Smooth muscle cell (in vitro differentiated cells): ENCODE measurements at regions not wholly inside any gene's neighbourhood (a gene's known extent, or its start where the extent isn't known, plus 50 kb on each side); places are given as distances from the start of the nearest gene placed in this dataset.

Experiments used
- DNase-seq: peaks from one replicate; lab custom pipeline; 2025; ENCODE audit not compliant: unreplicated experiment; lab: John Stamatoyannopoulos, UW
- H2AFZ ChIP-seq: fragments of 200-600 bp; sonication (generic); 2 replicates; pipeline ENCODE4 v1.6.0; 2016; ENCODE audit warnings: antibody characterized with exemption, low read depth, mild to moderate bottlenecking
- H3F3A ChIP-seq: fragments of 200-600 bp; sonication (generic); 2 replicates; pipeline ENCODE4 v1.6.0; 2017; ENCODE audit warnings: antibody characterized with exemption, low read depth
- H3K27ac ChIP-seq: fragments of 200-600 bp; sonication (generic); 2 replicates; pipeline ENCODE4 v1.5.1; 2016; ENCODE audit warnings: low read depth, mild to moderate bottlenecking
- H3K27me3 ChIP-seq: fragments of 200-600 bp; sonication (generic); 2 replicates; pipeline ENCODE4 v1.6.1; 2016; ENCODE audit warnings: low read depth, mild to moderate bottlenecking
- H3K36me3 ChIP-seq: fragments of 200-600 bp; sonication (generic); 2 replicates; pipeline ENCODE4 v1.5.1; 2016; ENCODE audit warnings: low read depth
- H3K4me1 ChIP-seq: fragments of 200-600 bp; sonication (generic); 2 replicates; pipeline ENCODE4 v1.5.1; 2016; ENCODE audit warnings: low read depth
- H3K4me2 ChIP-seq: fragments of 200-600 bp; sonication (generic); 2 replicates; pipeline ENCODE4 v1.6.0; 2016; ENCODE audit warnings: mild to moderate bottlenecking
- H3K4me3 ChIP-seq: fragments of 200-600 bp; sonication (generic); 2 replicates; pipeline ENCODE4 v1.5.1; 2016; ENCODE audit warnings: mild to moderate bottlenecking
- H3K79me2 ChIP-seq: fragments of 200-600 bp; sonication (generic); 2 replicates; pipeline ENCODE4 v1.6.0; 2016; ENCODE audit warnings: low read depth, mild to moderate bottlenecking
- H3K9ac ChIP-seq: fragments of 200-600 bp; sonication (generic); 2 replicates; pipeline ENCODE4 v1.6.0; 2016; ENCODE audit warnings: low read depth
- H3K9me3 ChIP-seq: fragments of 200-600 bp; sonication (generic); replicated peaks from 2 replicates; pipeline ENCODE4 v1.5.1; 2016; ENCODE audit warnings: low read depth
- H4K20me1 ChIP-seq: fragments of 200-600 bp; sonication (generic); 2 replicates; pipeline ENCODE4 v1.6.0; 2016; ENCODE audit warnings: low read depth
- WGBS: methylation state at CpG from one replicate; pipeline ENCODE4 v1.1.7; 2016; ENCODE audit warnings: low lambda C conversion rate; 5-methylcytosine and 5-hydroxymethylcytosine counted together
- TF ChIP-seq, protein P1 (sequence below): fragments of 200-600 bp; sonication (generic); IDR thresholded peaks from 2 replicates; pipeline ENCODE4 v1.5.1; 2017; ENCODE audit warnings: borderline replicate concordance, mild to moderate bottlenecking, antibody characterized with exemption; ENCODE audit not compliant: insufficient read depth, poor library complexity, severe bottlenecking

DNA sequence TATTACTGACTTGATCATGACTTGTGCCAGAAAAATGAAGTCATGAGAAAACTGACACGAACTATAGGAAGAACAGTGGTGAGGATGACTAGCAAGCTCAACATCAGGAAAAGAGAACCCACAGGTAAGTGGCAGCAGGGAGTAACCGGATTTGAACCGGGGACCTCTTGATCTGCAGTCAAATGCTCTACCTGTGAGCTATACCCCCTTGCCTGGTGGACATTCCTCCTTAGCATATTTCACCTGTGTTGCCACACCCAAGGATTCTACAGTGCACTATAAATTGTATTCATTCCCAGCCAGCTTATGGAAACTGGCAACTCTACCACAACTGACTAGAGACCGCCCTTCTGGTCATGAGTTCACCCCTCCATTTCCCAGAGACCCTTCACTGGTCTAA is 97.5 kb upstream of the ZNF746 start:
- TF ChIP-seq, protein P1, sequence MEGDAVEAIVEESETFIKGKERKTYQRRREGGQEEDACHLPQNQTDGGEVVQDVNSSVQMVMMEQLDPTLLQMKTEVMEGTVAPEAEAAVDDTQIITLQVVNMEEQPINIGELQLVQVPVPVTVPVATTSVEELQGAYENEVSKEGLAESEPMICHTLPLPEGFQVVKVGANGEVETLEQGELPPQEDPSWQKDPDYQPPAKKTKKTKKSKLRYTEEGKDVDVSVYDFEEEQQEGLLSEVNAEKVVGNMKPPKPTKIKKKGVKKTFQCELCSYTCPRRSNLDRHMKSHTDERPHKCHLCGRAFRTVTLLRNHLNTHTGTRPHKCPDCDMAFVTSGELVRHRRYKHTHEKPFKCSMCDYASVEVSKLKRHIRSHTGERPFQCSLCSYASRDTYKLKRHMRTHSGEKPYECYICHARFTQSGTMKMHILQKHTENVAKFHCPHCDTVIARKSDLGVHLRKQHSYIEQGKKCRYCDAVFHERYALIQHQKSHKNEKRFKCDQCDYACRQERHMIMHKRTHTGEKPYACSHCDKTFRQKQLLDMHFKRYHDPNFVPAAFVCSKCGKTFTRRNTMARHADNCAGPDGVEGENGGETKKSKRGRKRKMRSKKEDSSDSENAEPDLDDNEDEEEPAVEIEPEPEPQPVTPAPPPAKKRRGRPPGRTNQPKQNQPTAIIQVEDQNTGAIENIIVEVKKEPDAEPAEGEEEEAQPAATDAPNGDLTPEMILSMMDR = no peak
- H3K79me2 ChIP-seq = peaks cover 3% of the 10 kb centered on the region
- H3K4me1 ChIP-seq = no peaks in the 10 kb centered on the region
- H3K9ac ChIP-seq = no peak overlapping the region
- H3K27ac ChIP-seq = no peak overlapping the region
- no peak overlapping the region for H3K4me3 ChIP-seq
- no peak for DNase-seq
- H3F3A ChIP-seq = no peaks in the 10 kb centered on the region
- no peaks in the 10 kb centered on the region for H3K27me3 ChIP-seq
- H3K9me3 ChIP-seq = no peaks in the 10 kb centered on the region
- 100% methylated on average over 4 of the region's 4 CpGs for whole genome bisulfite sequencing
- H3K36me3 ChIP-seq = no peaks in the 10 kb centered on the region
- no peak overlapping the region for H3K4me2 ChIP-seq
- no peak overlapping the region for H2AFZ ChIP-seq
- peaks cover 5% of the 10 kb centered on the region for H4K20me1 ChIP-seq

DNA sequence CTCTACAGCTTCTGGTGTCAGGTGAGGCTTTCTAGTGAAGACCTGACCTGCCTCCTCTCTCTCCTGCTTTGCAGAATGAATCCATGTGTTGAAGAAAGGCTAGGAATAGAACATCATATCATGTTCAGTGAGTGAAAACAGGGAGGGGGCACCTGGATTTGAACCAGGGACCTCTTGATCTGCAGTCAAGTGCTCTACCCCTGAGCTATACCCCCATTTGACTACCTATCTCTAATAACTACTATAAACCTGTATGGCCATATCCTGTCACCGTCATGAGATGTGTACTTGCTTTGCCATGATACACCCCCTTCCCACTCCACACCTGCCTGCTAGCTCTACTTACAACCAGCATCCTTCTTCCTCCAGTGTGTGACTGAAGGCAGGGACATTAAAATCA is 91.3 kb upstream of the ZNF746 start:
- Histone ChIP-seq H3K4me1 (no peaks in the 10 kb centered on the region), H3K4me2 (no peak overlapping the region), H3K9me3 (no peaks in the 10 kb centered on the region), H2AFZ (no peak overlapping the region), H3K9ac (no peak overlapping the region), H3K36me3 (peaks cover 6% of the 10 kb centered on the region), H3K79me2 (peaks cover 6% of the 10 kb centered on the region), H3K4me3 (no peak overlapping the region), H4K20me1 (peaks cover 7% of the 10 kb centered on the region), H3F3A (no peaks in the 10 kb centered on the region), H3K27me3 (no peaks in the 10 kb centered on the region), H3K27ac (no peak overlapping the region)
- 100% methylated on average over 1 of the region's 1 CpG for WGBS
- TF ChIP-seq, protein P1 = no peak
- DNase-seq = no peak

DNA sequence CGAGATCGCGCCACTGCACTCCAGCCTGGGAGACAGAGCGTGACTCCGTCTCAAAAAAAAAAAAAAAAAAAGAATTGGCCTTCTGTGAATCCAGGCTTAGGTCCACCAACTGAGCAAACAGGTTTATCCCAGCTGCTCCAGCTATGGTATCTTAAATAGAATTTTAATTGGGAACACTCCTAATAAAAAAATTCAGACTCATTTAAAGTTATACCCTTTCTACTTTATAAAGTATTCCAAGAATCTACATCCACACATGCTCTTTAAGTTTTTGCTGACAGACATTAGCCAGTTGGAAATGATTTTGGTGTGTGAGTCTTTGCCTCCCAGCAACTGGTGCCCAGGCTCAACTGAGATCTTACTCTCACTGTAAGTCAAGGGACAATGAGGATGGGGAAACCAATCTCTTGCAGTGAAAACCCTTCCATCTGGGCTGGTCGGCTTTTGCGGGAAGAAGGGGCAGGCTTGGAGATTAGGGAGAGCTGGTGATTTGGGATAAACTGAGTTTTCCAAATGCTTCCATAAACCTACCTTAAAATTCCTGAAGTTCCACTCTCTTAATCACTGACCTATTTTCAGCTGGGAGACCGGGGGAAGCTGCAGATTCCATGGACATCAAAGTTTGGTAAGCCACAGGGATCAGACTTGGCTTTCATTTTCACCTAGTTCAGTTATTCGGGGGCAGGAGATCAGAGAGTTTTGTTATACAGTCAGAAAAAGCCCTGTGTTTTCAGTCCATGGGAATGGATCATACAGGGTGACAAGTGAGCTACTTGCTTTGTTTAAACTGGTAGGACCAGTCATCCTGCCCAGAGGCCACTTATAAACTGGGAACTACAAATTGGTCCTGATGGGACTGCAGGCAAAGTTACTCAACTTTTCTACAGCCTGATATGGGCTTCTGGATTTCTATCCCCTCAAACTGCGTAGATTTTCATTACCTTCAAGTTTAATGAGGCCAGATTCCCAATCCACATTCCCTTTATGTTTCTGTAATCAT is 89.3 kb upstream of the ZNF746 start:
- Histone ChIP-seq H3F3A (no peaks in the 10 kb centered on the region), H3K27me3 (no peaks in the 10 kb centered on the region), H3K9me3 (no peaks in the 10 kb centered on the region), H3K4me2 (no peak overlapping the region), H3K27ac (no peak overlapping the region), H3K9ac (no peak overlapping the region), H3K4me3 (no peak overlapping the region), H3K4me1 (no peaks in the 10 kb centered on the region), H3K36me3 (peaks cover 17% of the 10 kb centered on the region), H4K20me1 (peaks cover 7% of the 10 kb centered on the region), H2AFZ (no peak overlapping the region), H3K79me2 (peaks cover 6% of the 10 kb centered on the region)
- 81% methylated on average over 7 of the region's 10 CpGs for WGBS
- TF ChIP-seq, protein P1 = no peak
- no peak for DNase-seq
